Neural progenitor cell (in vitro differentiated cells): ENCODE measurements at regions not wholly inside any gene's neighbourhood (a gene's known extent, or its start where the extent isn't known, plus 50 kb on each side); places are given as distances from the start of the nearest gene placed in this dataset.

Experiments used
- DNase-seq: peaks from one replicate; pipeline ENCODE4 v3.0.0-alpha.2; 2016; ENCODE audit warnings: low spot score
- H2AFZ ChIP-seq: fragments of 200-600 bp; sonication (generic); replicated peaks from 2 replicates; pipeline ENCODE4 v1.6.1; 2016; ENCODE audit warnings: antibody characterized with exemption
- H3F3A ChIP-seq: fragments of 200-600 bp; sonication (generic); 2 replicates; pipeline ENCODE4 v1.6.1; 2016; ENCODE audit warnings: antibody characterized with exemption, low read depth
- H3K27ac ChIP-seq: fragments of 200-600 bp; sonication (generic); 2 replicates; pipeline ENCODE4 v1.5.1; 2016; ENCODE audit warnings: mild to moderate bottlenecking
- H3K27me3 ChIP-seq: fragments of 200-600 bp; sonication (generic); 2 replicates; pipeline ENCODE4 v1.6.1; 2016; ENCODE audit warnings: mild to moderate bottlenecking, moderate library complexity
- H3K36me3 ChIP-seq: fragments of 200-600 bp; sonication (generic); 2 replicates; pipeline ENCODE4 v1.5.1; 2016
- H3K4me1 ChIP-seq: fragments of 200-600 bp; sonication (generic); 2 replicates; pipeline ENCODE4 v1.6.1; 2016; ENCODE audit warnings: mixed run types
- H3K4me2 ChIP-seq: fragments of 200-600 bp; sonication (generic); 2 replicates; pipeline ENCODE4 v1.6.1; 2016
- H3K4me3 ChIP-seq: fragments of 200-600 bp; sonication (generic); 2 replicates; pipeline ENCODE4 v1.5.1; 2016
- H3K79me2 ChIP-seq: fragments of 200-600 bp; sonication (generic); 2 replicates; pipeline ENCODE4 v1.6.1; 2016; ENCODE audit warnings: low read depth
- H3K9ac ChIP-seq: fragments of 200-600 bp; sonication (generic); 2 replicates; pipeline ENCODE4 v1.6.1; 2016
- H3K9me3 ChIP-seq: fragments of 200-600 bp; sonication (generic); 2 replicates; pipeline ENCODE4 v1.5.1; 2016; ENCODE audit warnings: low read depth
- H4K20me1 ChIP-seq: fragments of 200-600 bp; sonication (generic); 2 replicates; pipeline ENCODE4 v1.6.1; 2016; ENCODE audit warnings: low read depth
- H3K27ac Mint-ChIP-seq: 3 replicates; pipeline ENCODE4 v1.8.0; 2021; ENCODE audit warnings: mixed read lengths
- H3K27me3 Mint-ChIP-seq: 2 replicates; pipeline ENCODE4 v1.8.0; 2022; ENCODE audit warnings: low read depth, mild to moderate bottlenecking, inconsistent platforms, moderate library complexity, mixed read lengths; ENCODE audit not compliant: insufficient read depth
- H3K36me3 Mint-ChIP-seq: 3 replicates; pipeline ENCODE4 v1.8.0; 2021; ENCODE audit warnings: mixed read lengths
- H3K4me1 Mint-ChIP-seq: 3 replicates; pipeline ENCODE4 v1.8.0; 2021; ENCODE audit warnings: mixed read lengths
- H3K4me3 Mint-ChIP-seq: 3 replicates; pipeline ENCODE4 v1.8.0; 2021; ENCODE audit warnings: mild to moderate bottlenecking, moderate library complexity, mixed read lengths
- H3K9me3 Mint-ChIP-seq: 3 replicates; pipeline ENCODE4 v1.8.0; 2020; ENCODE audit warnings: mixed read lengths
- CTCF ChIP-seq: fragments of 200-600 bp; sonication (generic); IDR thresholded peaks from 2 replicates; pipeline ENCODE4 v1.5.1; 2017; ENCODE audit warnings: antibody characterized with exemption, mild to moderate bottlenecking
- EZH2 ChIP-seq: fragments of 200-600 bp; sonication (generic); IDR thresholded peaks from 2 replicates; pipeline ENCODE4 v1.6.1; 2017; ENCODE audit warnings: antibody characterized with exemption, mild to moderate bottlenecking, moderate library complexity
- EZH2phosphoT487 ChIP-seq: fragments of 200-600 bp; sonication (generic); IDR thresholded peaks from 2 replicates; pipeline ENCODE4 v1.6.1; 2017; ENCODE audit warnings: antibody characterized with exemption

GRCh38 chr2:158732573-158733429 is 62.3 kb upstream of the DAPL1 start:
- H3K9ac ChIP-seq: no peak overlapping the region
- no peaks in the 10 kb centered on the region for H3K79me2 ChIP-seq
- no peak overlapping the region for H3K4me3 Mint-ChIP-seq
- no peaks in the 10 kb centered on the region for H3K4me1 ChIP-seq
- no peaks in the 10 kb centered on the region for H4K20me1 ChIP-seq
- H3K36me3 ChIP-seq: no peaks in the 10 kb centered on the region
- peaks cover 4% of the 10 kb centered on the region for H3K27me3 Mint-ChIP-seq
- H3F3A ChIP-seq: no peaks in the 10 kb centered on the region
- peaks cover 24% of the 10 kb centered on the region for H3K4me1 Mint-ChIP-seq
- TF ChIP-seq CTCF: no peak
- TF ChIP-seq EZH2: no peak
- no peak for TF ChIP-seq EZH2phosphoT487
- no peaks in the 10 kb centered on the region for H3K9me3 Mint-ChIP-seq
- H3K27me3 ChIP-seq: no peaks in the 10 kb centered on the region
- H3K4me3 ChIP-seq: no peak overlapping the region
- no peak overlapping the region for H3K27ac Mint-ChIP-seq
- H3K9me3 ChIP-seq: no peaks in the 10 kb centered on the region
- no peak for DNase-seq
- H2AFZ ChIP-seq: no peak overlapping the region
- H3K36me3 Mint-ChIP-seq: no peaks in the 10 kb centered on the region
- H3K4me2 ChIP-seq: no peak overlapping the region
- H3K27ac ChIP-seq: no peak overlapping the region

- H3K9me3 Mint-ChIP-seq: no peaks in the 10 kb centered on the region
- Histone ChIP-seq H3K4me1 (no peaks in the 10 kb centered on the region), H3K9ac (no peak overlapping the region), H4K20me1 (no peaks in the 10 kb centered on the region), H3K36me3 (no peaks in the 10 kb centered on the region), H3K79me2 (no peaks in the 10 kb centered on the region), H3K4me3 (no peak overlapping the region), H3F3A (no peaks in the 10 kb centered on the region), H3K4me2 (no peak overlapping the region), H2AFZ (no peak overlapping the region), H3K27me3 (no peaks in the 10 kb centered on the region), H3K9me3 (no peaks in the 10 kb centered on the region), H3K27ac (no peak overlapping the region)
- no peak for DNase-seq
- H3K27ac Mint-ChIP-seq: no peak overlapping the region
- TF ChIP-seq CTCF (no peak), EZH2phosphoT487 (no peak), EZH2 (no peak)
- H3K4me1 Mint-ChIP-seq: peaks cover 26% of the 10 kb centered on the region
- H3K27me3 Mint-ChIP-seq: peaks cover 4% of the 10 kb centered on the region
- H3K4me3 Mint-ChIP-seq: no peak overlapping the region
- H3K36me3 Mint-ChIP-seq: no peaks in the 10 kb centered on the region
Measured at GRCh38 chr2:158733430-158733755, 61.7 kb upstream of the DAPL1 start.

- no peaks in the 10 kb centered on the region for H3K27me3 ChIP-seq
- Mint-ChIP-seq H3K4me1 (peaks cover 26% of the 10 kb centered on the region), H3K27me3 (peaks cover 6% of the 10 kb centered on the region), H3K36me3 (no peaks in the 10 kb centered on the region), H3K27ac (no peak overlapping the region), H3K4me3 (no peak overlapping the region), H3K9me3 (no peaks in the 10 kb centered on the region)
- no peaks in the 10 kb centered on the region for H3K36me3 ChIP-seq
- no peak overlapping the region for H2AFZ ChIP-seq
- TF ChIP-seq EZH2phosphoT487: no peak
- no peak for TF ChIP-seq CTCF
- no peak for TF ChIP-seq EZH2
- H3K4me1 ChIP-seq: no peaks in the 10 kb centered on the region
- no peak overlapping the region for H3K4me3 ChIP-seq
- no peak overlapping the region for H3K9ac ChIP-seq
- no peak for DNase-seq
- H4K20me1 ChIP-seq: no peaks in the 10 kb centered on the region
- H3K79me2 ChIP-seq: no peaks in the 10 kb centered on the region
- no peak overlapping the region for H3K27ac ChIP-seq
- no peaks in the 10 kb centered on the region for H3F3A ChIP-seq
- H3K9me3 ChIP-seq: no peaks in the 10 kb centered on the region
- H3K4me2 ChIP-seq: no peak overlapping the region
Measured at GRCh38 chr2:158734442-158734841, 60.7 kb upstream of the DAPL1 start.
